Loucy (cell line): ENCODE measurements at regions not wholly inside any gene's neighbourhood (a gene's known extent, or its start where the extent isn't known, plus 50 kb on each side); places are given as distances from the start of the nearest gene placed in this dataset.

Experiments used
- H2AFZ ChIP-seq: fragments of 200-600 bp; sonication (generic); 2 replicates; pipeline ENCODE4 v1.6.0; 2016; ENCODE audit warnings: antibody characterized with exemption, mild to moderate bottlenecking, low read length, moderate library complexity
- H3F3A ChIP-seq: fragments of 200-600 bp; 2 replicates; pipeline ENCODE4 v1.6.0; 2016; ENCODE audit warnings: antibody characterized with exemption, low read depth, mild to moderate bottlenecking
- H3K27me3 ChIP-seq: fragments of 200-600 bp; sonication (generic); 2 replicates; pipeline ENCODE4 v1.6.1; 2014; ENCODE audit warnings: low read length, mild to moderate bottlenecking; ENCODE audit not compliant: insufficient read depth, poor library complexity, severe bottlenecking
- H3K36me3 ChIP-seq: fragments of 200-600 bp; sonication (generic); 2 replicates; pipeline ENCODE4 v1.6.1; 2016; ENCODE audit warnings: low read length; ENCODE audit not compliant: insufficient read depth
- H3K4me1 ChIP-seq: fragments of 200-600 bp; sonication (generic); 2 replicates; pipeline ENCODE4 v1.5.1; 2014; ENCODE audit warnings: low read length, mild to moderate bottlenecking; ENCODE audit not compliant: insufficient read depth, poor library complexity, severe bottlenecking
- H3K4me2 ChIP-seq: fragments of 200-600 bp; sonication (generic); 2 replicates; pipeline ENCODE4 v1.6.0; 2014; ENCODE audit warnings: antibody characterized with exemption, low read length, low read depth, mild to moderate bottlenecking; ENCODE audit not compliant: poor library complexity, severe bottlenecking
- H3K4me3 ChIP-seq: fragments of 200-600 bp; sonication (generic); 2 replicates; pipeline ENCODE4 v1.5.1; 2014; ENCODE audit warnings: low read length, mild to moderate bottlenecking, mixed read lengths; ENCODE audit not compliant: poor library complexity, severe bottlenecking
- H3K79me2 ChIP-seq: fragments of 200-600 bp; sonication (generic); 2 replicates; pipeline ENCODE4 v1.6.1; 2014; ENCODE audit warnings: low read length; ENCODE audit not compliant: insufficient read depth
- H3K9ac ChIP-seq: fragments of 200-600 bp; sonication (generic); 2 replicates; pipeline ENCODE4 v1.6.0; 2014; ENCODE audit warnings: mild to moderate bottlenecking, low read depth, low read length, moderate library complexity; ENCODE audit not compliant: poor library complexity, severe bottlenecking
- H3K9me2 ChIP-seq: fragments of 200-600 bp; sonication (generic); replicated peaks from 2 replicates; pipeline ENCODE4 v1.6.1; 2016; ENCODE audit warnings: low read depth, low read length, mixed read lengths
- H3K9me3 ChIP-seq: fragments of 200-600 bp; sonication (generic); 2 replicates; pipeline ENCODE4 v1.6.1; 2014; ENCODE audit warnings: mild to moderate bottlenecking, antibody characterized with exemption, low read length, low read depth; ENCODE audit not compliant: insufficient read depth
- H4K20me1 ChIP-seq: fragments of 200-600 bp; sonication (generic); 2 replicates; pipeline ENCODE4 v1.6.0; 2014; ENCODE audit warnings: antibody characterized with exemption, low read length, mild to moderate bottlenecking; ENCODE audit not compliant: insufficient read depth, poor library complexity, severe bottlenecking
- EZH2phosphoT487 ChIP-seq: fragments of 200-600 bp; IDR thresholded peaks from 2 replicates; pipeline ENCODE4 v1.6.1; 2018; ENCODE audit warnings: antibody characterized with exemption, mild to moderate bottlenecking, moderate library complexity, borderline replicate concordance
- TF ChIP-seq, protein P1 (sequence below): fragments of 200-600 bp; sonication (generic); conservative IDR thresholded peaks from 2 replicates; pipeline ENCODE4 v1.5.1; 2014; ENCODE audit warnings: mild to moderate bottlenecking, antibody characterized with exemption, low read length

GRCh38 chr16:13421726-13422125, 498.2 kb upstream of the ERCC4 start:
- H3K9ac ChIP-seq: no peak overlapping the region
- no peak overlapping the region for H3K4me2 ChIP-seq

DNA sequence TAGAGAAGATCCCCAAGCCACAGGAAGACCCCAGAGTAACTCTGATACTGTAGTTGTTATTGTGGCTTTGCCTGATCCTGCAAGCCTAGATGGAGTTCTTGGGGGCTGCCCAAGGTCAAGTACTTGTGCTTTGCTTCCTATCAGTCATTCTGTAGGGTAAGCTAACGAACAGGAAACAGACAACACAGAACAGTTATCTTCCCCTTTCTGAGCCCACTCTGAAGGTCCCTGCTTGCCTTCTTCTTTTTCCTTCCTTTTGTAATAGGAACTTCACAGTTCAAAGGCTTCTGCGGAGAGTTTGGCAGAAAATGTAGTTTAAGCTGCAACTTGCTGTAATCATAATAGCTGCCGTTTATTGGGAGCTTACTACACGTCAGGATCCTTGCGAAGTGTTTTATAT, 494.1 kb upstream of the ERCC4 start:
- Histone ChIP-seq H3K9ac (no peak overlapping the region), H2AFZ (no peak overlapping the region), H3K9me3 (no peaks in the 10 kb centered on the region), H3F3A (no peaks in the 10 kb centered on the region), H3K4me2 (no peak overlapping the region), H3K4me3 (no peak overlapping the region), H3K36me3 (no peaks in the 10 kb centered on the region), H3K9me2 (no peaks in the 10 kb centered on the region), H4K20me1 (no peaks in the 10 kb centered on the region), H3K79me2 (no peaks in the 10 kb centered on the region), H3K27me3 (no peaks in the 10 kb centered on the region), H3K4me1 (no peaks in the 10 kb centered on the region)
- TF ChIP-seq, protein P1, sequence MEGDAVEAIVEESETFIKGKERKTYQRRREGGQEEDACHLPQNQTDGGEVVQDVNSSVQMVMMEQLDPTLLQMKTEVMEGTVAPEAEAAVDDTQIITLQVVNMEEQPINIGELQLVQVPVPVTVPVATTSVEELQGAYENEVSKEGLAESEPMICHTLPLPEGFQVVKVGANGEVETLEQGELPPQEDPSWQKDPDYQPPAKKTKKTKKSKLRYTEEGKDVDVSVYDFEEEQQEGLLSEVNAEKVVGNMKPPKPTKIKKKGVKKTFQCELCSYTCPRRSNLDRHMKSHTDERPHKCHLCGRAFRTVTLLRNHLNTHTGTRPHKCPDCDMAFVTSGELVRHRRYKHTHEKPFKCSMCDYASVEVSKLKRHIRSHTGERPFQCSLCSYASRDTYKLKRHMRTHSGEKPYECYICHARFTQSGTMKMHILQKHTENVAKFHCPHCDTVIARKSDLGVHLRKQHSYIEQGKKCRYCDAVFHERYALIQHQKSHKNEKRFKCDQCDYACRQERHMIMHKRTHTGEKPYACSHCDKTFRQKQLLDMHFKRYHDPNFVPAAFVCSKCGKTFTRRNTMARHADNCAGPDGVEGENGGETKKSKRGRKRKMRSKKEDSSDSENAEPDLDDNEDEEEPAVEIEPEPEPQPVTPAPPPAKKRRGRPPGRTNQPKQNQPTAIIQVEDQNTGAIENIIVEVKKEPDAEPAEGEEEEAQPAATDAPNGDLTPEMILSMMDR: no peak
- TF ChIP-seq EZH2phosphoT487: no peak

More at GRCh38 chr16:13421726-13422125, 498.2 kb upstream of the ERCC4 start:
- TF ChIP-seq EZH2phosphoT487: no peak
- H3K36me3 ChIP-seq: no peaks in the 10 kb centered on the region
- no peak overlapping the region for H2AFZ ChIP-seq
- H3F3A ChIP-seq: no peaks in the 10 kb centered on the region
- H3K9me2 ChIP-seq: no peaks in the 10 kb centered on the region
- H3K27me3 ChIP-seq: no peaks in the 10 kb centered on the region
- no peaks in the 10 kb centered on the region for H4K20me1 ChIP-seq
- no peaks in the 10 kb centered on the region for H3K9me3 ChIP-seq
- no peaks in the 10 kb centered on the region for H3K4me1 ChIP-seq
- no peaks in the 10 kb centered on the region for H3K79me2 ChIP-seq
- H3K4me3 ChIP-seq: no peak overlapping the region

DNA sequence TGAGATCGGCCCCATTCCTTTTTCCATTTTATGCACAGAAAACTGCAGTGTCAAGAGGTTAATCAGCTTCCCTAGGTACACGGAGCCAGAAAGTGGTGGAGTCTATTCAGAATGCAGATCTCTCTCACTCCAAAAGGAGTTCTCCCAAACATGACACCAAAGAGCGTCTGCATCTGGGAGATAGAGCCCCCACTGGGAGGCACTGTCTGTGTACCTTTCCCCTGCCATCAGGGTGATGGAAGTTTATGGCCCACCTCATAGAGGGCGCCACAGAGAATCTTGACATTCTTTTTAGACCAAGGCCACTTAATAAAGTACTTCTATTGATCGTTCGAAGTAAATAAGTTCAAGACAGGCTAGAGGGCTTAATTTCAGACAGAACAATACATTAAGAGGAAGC, 493.7 kb upstream of the ERCC4 start:
- TF ChIP-seq, protein P1: no peak
- no peak for TF ChIP-seq EZH2phosphoT487
- Histone ChIP-seq H4K20me1 (no peaks in the 10 kb centered on the region), H3K4me3 (no peak overlapping the region), H3K79me2 (no peaks in the 10 kb centered on the region), H3K36me3 (no peaks in the 10 kb centered on the region), H3K4me1 (no peaks in the 10 kb centered on the region), H3K9me2 (no peaks in the 10 kb centered on the region), H2AFZ (no peak overlapping the region), H3K9ac (no peak overlapping the region), H3K27me3 (no peaks in the 10 kb centered on the region), H3F3A (no peaks in the 10 kb centered on the region), H3K9me3 (no peaks in the 10 kb centered on the region), H3K4me2 (no peak overlapping the region)

DNA sequence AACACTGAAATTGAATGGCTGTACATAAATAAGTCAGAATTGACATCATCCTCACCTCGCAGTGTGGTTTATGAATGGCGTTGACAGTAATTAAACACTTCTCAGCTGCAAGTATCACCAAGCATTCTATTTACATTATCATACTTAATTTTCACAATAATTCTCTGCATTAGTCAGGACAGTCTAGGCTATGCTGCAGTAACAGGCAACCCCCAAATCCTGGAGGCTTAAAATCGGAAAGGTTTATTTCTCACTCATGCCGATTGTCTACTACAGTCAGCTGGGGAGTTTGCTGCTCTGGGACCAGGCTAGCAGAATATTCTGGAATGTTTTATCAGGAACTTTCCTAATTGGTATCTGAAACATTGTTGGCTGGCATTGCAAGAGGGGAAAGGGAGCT, 493.2 kb upstream of the ERCC4 start:
- TF ChIP-seq EZH2phosphoT487: no peak
- TF ChIP-seq, protein P1: no peak
- Histone ChIP-seq H3K9me2 (no peaks in the 10 kb centered on the region), H2AFZ (no peak overlapping the region), H3F3A (no peaks in the 10 kb centered on the region), H3K4me1 (no peaks in the 10 kb centered on the region), H4K20me1 (no peaks in the 10 kb centered on the region), H3K36me3 (no peaks in the 10 kb centered on the region), H3K79me2 (no peaks in the 10 kb centered on the region), H3K4me3 (no peak overlapping the region), H3K27me3 (no peaks in the 10 kb centered on the region), H3K9me3 (no peaks in the 10 kb centered on the region), H3K4me2 (no peak overlapping the region), H3K9ac (no peak overlapping the region)
